ENCODE measurements at regions not wholly inside any gene's neighbourhood (a gene's known extent, or its start where the extent isn't known, plus 50 kb on each side); places are given as distances from the start of the nearest gene placed in this dataset.

GRCh38 chr4:100288161-100288560 is 97.9 kb upstream of the DDIT4L start:
- no peaks in the 10 kb centered on the region for H3K36me3 ChIP-seq (ENCODE audit: insufficient read depth, low read length)
- DNase-seq (ENCODE audit: low read depth) (no peak), FAIRE-seq (no peak)
- H3K9ac ChIP-seq (ENCODE audit: low read length) = no peak overlapping the region
- Mint-ChIP-seq H3K27me3 (ENCODE audit: low read depth, unreplicated experiment) (no peaks in the 10 kb centered on the region), H3K27ac (ENCODE audit: unreplicated experiment) (no peak overlapping the region), H3K36me3 (ENCODE audit: low read depth, unreplicated experiment) (no peaks in the 10 kb centered on the region), H3K4me1 (ENCODE audit: low read depth, unreplicated experiment) (peaks cover 24% of the 10 kb centered on the region), H3K4me3 (ENCODE audit: unreplicated experiment) (no peak overlapping the region), H3K9me3 (ENCODE audit: unreplicated experiment) (no peaks in the 10 kb centered on the region)
- no peak overlapping the region for H3K4me3 ChIP-seq (ENCODE audit: insufficient read depth, low read depth, low read length)
- no peaks in the 10 kb centered on the region for H3K9me3 ChIP-seq (ENCODE audit: insufficient read depth, low read depth, low read length)
- no peak overlapping the region for H3K4me2 ChIP-seq (ENCODE audit: low read length)
- no peak overlapping the region for H2AFZ ChIP-seq (ENCODE audit: low read depth, low read length)
- no peak for TF ChIP-seq EZH2 (IDR thresholded peaks at IDR 0.05; ENCODE audit: insufficient read depth, low read length)
- no peak for TF ChIP-seq CTCF (IDR thresholded peaks at IDR 0.05; ENCODE audit: insufficient read depth, low read depth, low read length)
- H3K79me2 ChIP-seq (ENCODE audit: insufficient read depth, low read length) = no peaks in the 10 kb centered on the region
- H3K27ac ChIP-seq (ENCODE audit: low read depth, low read length) = no peak overlapping the region
- peaks cover 18% of the 10 kb centered on the region for H3K4me1 ChIP-seq (ENCODE audit: insufficient read depth, low read length)
- no peaks in the 10 kb centered on the region for H3K27me3 ChIP-seq (ENCODE audit: insufficient read depth, low read length)
- no peaks in the 10 kb centered on the region for H4K20me1 ChIP-seq (ENCODE audit: insufficient read depth, low read length)

- Histone ChIP-seq H3K4me1 (ENCODE audit: insufficient read depth, low read length) (peaks cover 18% of the 10 kb centered on the region), H3K9me3 (ENCODE audit: insufficient read depth, low read depth, low read length) (no peaks in the 10 kb centered on the region), H3K27ac (ENCODE audit: low read depth, low read length) (no peak overlapping the region), H3K36me3 (ENCODE audit: insufficient read depth, low read length) (no peaks in the 10 kb centered on the region), H3K27me3 (ENCODE audit: insufficient read depth, low read length) (no peaks in the 10 kb centered on the region), H3K4me3 (ENCODE audit: insufficient read depth, low read depth, low read length) (no peak overlapping the region), H2AFZ (ENCODE audit: low read depth, low read length) (no peak overlapping the region), H4K20me1 (ENCODE audit: insufficient read depth, low read length) (no peaks in the 10 kb centered on the region), H3K4me2 (ENCODE audit: low read length) (no peak overlapping the region), H3K9ac (ENCODE audit: low read length) (no peak overlapping the region), H3K79me2 (ENCODE audit: insufficient read depth, low read length) (no peaks in the 10 kb centered on the region)
- no peaks in the 10 kb centered on the region for H3K9me3 Mint-ChIP-seq (ENCODE audit: unreplicated experiment)
- DNase-seq (ENCODE audit: low read depth) (no peak), FAIRE-seq (no peak)
- H3K27me3 Mint-ChIP-seq (ENCODE audit: low read depth, unreplicated experiment) = no peaks in the 10 kb centered on the region
- H3K4me3 Mint-ChIP-seq (ENCODE audit: unreplicated experiment) = no peak overlapping the region
- no peaks in the 10 kb centered on the region for H3K36me3 Mint-ChIP-seq (ENCODE audit: low read depth, unreplicated experiment)
- no peak overlapping the region for H3K27ac Mint-ChIP-seq (ENCODE audit: unreplicated experiment)
- no peak for TF ChIP-seq CTCF (IDR thresholded peaks at IDR 0.05; ENCODE audit: insufficient read depth, low read depth, low read length)
- peaks cover 24% of the 10 kb centered on the region for H3K4me1 Mint-ChIP-seq (ENCODE audit: low read depth, unreplicated experiment)
Observed at GRCh38 chr4:100287534-100287933, 97.3 kb upstream of the DDIT4L start.

GRCh38 chr4:100286636-100287035 is 96.4 kb upstream of the DDIT4L start:
- Mint-ChIP-seq H3K4me3 (ENCODE audit: unreplicated experiment) (no peak overlapping the region), H3K36me3 (ENCODE audit: low read depth, unreplicated experiment) (no peaks in the 10 kb centered on the region), H3K27me3 (ENCODE audit: low read depth, unreplicated experiment) (no peaks in the 10 kb centered on the region), H3K4me1 (ENCODE audit: low read depth, unreplicated experiment) (peaks cover 24% of the 10 kb centered on the region), H3K9me3 (ENCODE audit: unreplicated experiment) (no peaks in the 10 kb centered on the region), H3K27ac (ENCODE audit: unreplicated experiment) (no peak overlapping the region)
- TF ChIP-seq EZH2 (IDR thresholded peaks at IDR 0.05; ENCODE audit: insufficient read depth, low read length) (no peak), CTCF (IDR thresholded peaks at IDR 0.05; ENCODE audit: insufficient read depth, low read depth, low read length) (no peak)
- DNase-seq (ENCODE audit: low read depth) (no peak), FAIRE-seq (no peak)
- H3K9me3 ChIP-seq (ENCODE audit: insufficient read depth, low read depth, low read length) = no peaks in the 10 kb centered on the region
- H3K27me3 ChIP-seq (ENCODE audit: insufficient read depth, low read length) = no peaks in the 10 kb centered on the region
- no peaks in the 10 kb centered on the region for H3K79me2 ChIP-seq (ENCODE audit: insufficient read depth, low read length)
- peaks cover 18% of the 10 kb centered on the region for H3K4me1 ChIP-seq (ENCODE audit: insufficient read depth, low read length)
- H3K4me2 ChIP-seq (ENCODE audit: low read length) = no peak overlapping the region
- H3K36me3 ChIP-seq (ENCODE audit: insufficient read depth, low read length) = no peaks in the 10 kb centered on the region
- no peak overlapping the region for H3K9ac ChIP-seq (ENCODE audit: low read length)
- no peak overlapping the region for H3K4me3 ChIP-seq (ENCODE audit: insufficient read depth, low read depth, low read length)
- no peak overlapping the region for H3K27ac ChIP-seq (ENCODE audit: low read depth, low read length)
- no peak overlapping the region for H2AFZ ChIP-seq (ENCODE audit: low read depth, low read length)
- H4K20me1 ChIP-seq (ENCODE audit: insufficient read depth, low read length) = no peaks in the 10 kb centered on the region
